NCI-H2081 treated with DMSO at 0.1 percent for 48 hours (cell line): ENCODE measurements at regions not wholly inside any gene's neighbourhood (a gene's known extent, or its start where the extent isn't known, plus 50 kb on each side); places are given as distances from the start of the nearest gene placed in this dataset.

Source experiments
- DNase-seq: peaks from one replicate; lab custom pipeline; 2025; lab: John Stamatoyannopoulos, UW

DNA sequence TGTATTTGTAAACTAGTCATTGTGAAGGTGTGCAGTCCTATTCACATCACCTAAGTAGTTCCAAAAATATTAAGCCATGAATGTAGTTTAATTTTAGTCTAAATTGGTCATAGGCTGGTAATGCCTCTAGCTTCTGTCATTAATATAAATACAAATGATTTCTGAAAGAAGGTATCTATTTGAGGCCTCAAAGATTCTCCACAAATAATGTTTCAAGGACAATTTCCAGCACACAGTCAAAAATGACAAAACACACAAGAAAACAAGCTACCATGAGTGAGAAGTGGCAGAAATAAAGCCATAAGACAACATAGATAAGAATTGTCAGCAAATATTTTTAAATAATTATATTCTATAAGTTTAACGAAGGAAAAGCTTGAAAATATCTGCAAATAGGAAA lies 66.7 kb upstream of the PDK4 start:
- no peak for DNase-seq

DNA sequence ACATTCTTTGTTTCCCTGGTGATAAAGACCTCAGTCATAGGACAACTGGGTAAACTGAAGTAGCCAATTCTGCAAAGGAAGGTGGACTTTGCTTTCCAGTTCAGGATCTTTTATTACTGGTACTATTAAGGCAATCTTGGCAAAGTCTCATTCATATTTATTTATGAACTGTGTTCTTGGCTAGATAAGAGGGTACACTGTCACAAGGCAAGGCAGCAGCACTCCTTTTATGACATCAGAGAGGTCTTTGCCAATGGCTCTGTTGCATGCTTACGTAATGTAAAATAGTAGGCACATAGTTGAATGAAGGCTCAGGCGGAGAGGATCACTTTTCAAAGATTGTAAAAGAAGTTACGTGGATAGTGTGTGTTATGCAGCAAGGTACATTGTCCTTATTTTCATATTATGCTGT lies 63.7 kb upstream of the PDK4 start:
- no peak for DNase-seq

GRCh38 chr7:95658676-95659075 lies 62.4 kb upstream of the PDK4 start:
- DNase-seq, result no peak

DNA sequence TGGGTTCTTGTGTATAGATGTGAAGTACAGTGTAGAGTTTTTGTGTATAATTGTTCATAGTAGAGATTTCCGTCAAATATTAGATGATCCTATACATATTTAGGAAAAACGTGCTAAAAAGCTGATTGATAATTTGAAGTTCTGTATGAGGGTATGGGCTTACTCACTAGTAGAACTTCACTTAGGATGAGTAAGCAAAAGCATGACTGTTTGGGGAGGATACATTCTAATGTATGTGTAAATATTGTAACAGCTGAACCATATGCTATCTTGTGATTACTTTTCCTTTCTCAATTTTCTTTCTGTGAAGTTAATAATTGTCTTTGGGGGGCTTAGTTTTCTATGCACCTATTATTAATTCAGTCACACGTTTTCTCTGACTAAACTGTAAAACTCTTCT lies 53.2 kb upstream of the PDK4 start:
- no peak for DNase-seq

GRCh38 chr7:95646350-95646749 lies 50.0 kb upstream of the PDK4 start:
- no peak for DNase-seq
